ENCODE measurements at regions not wholly inside any gene's neighbourhood (a gene's known extent, or its start where the extent isn't known, plus 50 kb on each side); places are given as distances from the start of the nearest gene placed in this dataset.

GRCh38 chr5:21469523-21470101 is 1383.5 kb downstream of the CDH12 start:
- TF ChIP-seq RAD21 (IDR thresholded peaks at IDR 0.05; ENCODE audit: low read depth) = peak; percentile 51

GRCh38 chr5:21452449-21452848 is 1400.7 kb downstream of the CDH12 start:
- no peak for TF ChIP-seq YY1 (IDR thresholded peaks at IDR 0.05; ENCODE audit: low read depth)
- no peak for TF ChIP-seq EP300 (IDR thresholded peaks at IDR 0.05; ENCODE audit: borderline replicate concordance)
- no peak for TF ChIP-seq USF1 (IDR thresholded peaks at IDR 0.05)
- no peak for TF ChIP-seq TCF12 (IDR thresholded peaks at IDR 0.05; ENCODE audit: low read depth)
- 0 out of 2 replicates have a peak, but pooled peaks have one; percentile 11 for TF ChIP-seq CEBPB (IDR thresholded peaks at IDR 0.05)
- no peak for TF ChIP-seq CREB1 (IDR thresholded peaks at IDR 0.05; ENCODE audit: low read depth)
- TF ChIP-seq TEAD4 (IDR thresholded peaks at IDR 0.05) = no peak
- no peak for TF ChIP-seq RAD21 (IDR thresholded peaks at IDR 0.05; ENCODE audit: low read depth)

- TF ChIP-seq CEBPB (IDR thresholded peaks at IDR 0.05) (no peak), TEAD4 (IDR thresholded peaks at IDR 0.05) (no peak), CREB1 (IDR thresholded peaks at IDR 0.05; ENCODE audit: low read depth) (no peak), NFIC (IDR thresholded peaks at IDR 0.05) (no peak), EP300 (IDR thresholded peaks at IDR 0.05; ENCODE audit: borderline replicate concordance) (no peak), YY1 (IDR thresholded peaks at IDR 0.05; ENCODE audit: low read depth) (no peak), MAX (IDR thresholded peaks at IDR 0.05) (no peak), FOXM1 (IDR thresholded peaks at IDR 0.05; ENCODE audit: borderline replicate concordance, low read depth) (no peak), ZBTB7A (IDR thresholded peaks at IDR 0.05; ENCODE audit: low read depth) (no peak)
These were observed 1420.5 kb downstream of the CDH12 start for GRCh38 chr5:21432646-21433045.

- no peak for TF ChIP-seq FOXM1 (IDR thresholded peaks at IDR 0.05; ENCODE audit: borderline replicate concordance, low read depth)
- TF ChIP-seq CEBPB (IDR thresholded peaks at IDR 0.05) = no peak
- TF ChIP-seq YY1 (IDR thresholded peaks at IDR 0.05; ENCODE audit: low read depth) = no peak
- no peak for TF ChIP-seq TAF1 (IDR thresholded peaks at IDR 0.05; ENCODE audit: low read depth)
- no peak for TF ChIP-seq ZBTB7A (IDR thresholded peaks at IDR 0.05; ENCODE audit: low read depth)
- TF ChIP-seq MAX (IDR thresholded peaks at IDR 0.05) = no peak
- no peak for TF ChIP-seq REST (IDR thresholded peaks at IDR 0.05; ENCODE audit: low read depth)
- TF ChIP-seq EGR1 (IDR thresholded peaks at IDR 0.05) = no peak
- TF ChIP-seq TCF12 (IDR thresholded peaks at IDR 0.05; ENCODE audit: low read depth) = no peak
- no peak for TF ChIP-seq RAD21 (IDR thresholded peaks at IDR 0.05; ENCODE audit: low read depth)
- TF ChIP-seq EP300 (IDR thresholded peaks at IDR 0.05; ENCODE audit: borderline replicate concordance) = no peak
- no peak for TF ChIP-seq NFIC (IDR thresholded peaks at IDR 0.05)
- no peak for TF ChIP-seq USF1 (IDR thresholded peaks at IDR 0.05)
- TF ChIP-seq TEAD4 (IDR thresholded peaks at IDR 0.05) = no peak
- TF ChIP-seq CREB1 (IDR thresholded peaks at IDR 0.05; ENCODE audit: low read depth) = no peak
These were observed 1428.2 kb downstream of the CDH12 start for GRCh38 chr5:21424907-21425306.

- no peak for TF ChIP-seq MAX (IDR thresholded peaks at IDR 0.05)
- TF ChIP-seq CREB1 (IDR thresholded peaks at IDR 0.05; ENCODE audit: low read depth) = no peak
- no peak for TF ChIP-seq REST (IDR thresholded peaks at IDR 0.05; ENCODE audit: low read depth)
- TF ChIP-seq TEAD4 (IDR thresholded peaks at IDR 0.05) = no peak
- TF ChIP-seq TAF1 (IDR thresholded peaks at IDR 0.05; ENCODE audit: low read depth) = no peak
- no peak for TF ChIP-seq EGR1 (IDR thresholded peaks at IDR 0.05)
- no peak for TF ChIP-seq TCF12 (IDR thresholded peaks at IDR 0.05; ENCODE audit: low read depth)
- TF ChIP-seq ZBTB7A (IDR thresholded peaks at IDR 0.05; ENCODE audit: low read depth) = no peak
- TF ChIP-seq YY1 (IDR thresholded peaks at IDR 0.05; ENCODE audit: low read depth) = no peak
- TF ChIP-seq NFIC (IDR thresholded peaks at IDR 0.05) = no peak
- TF ChIP-seq FOXM1 (IDR thresholded peaks at IDR 0.05; ENCODE audit: borderline replicate concordance, low read depth) = no peak
- no peak for TF ChIP-seq CEBPB (IDR thresholded peaks at IDR 0.05)
- TF ChIP-seq EP300 (IDR thresholded peaks at IDR 0.05; ENCODE audit: borderline replicate concordance) = no peak
- no peak for TF ChIP-seq RAD21 (IDR thresholded peaks at IDR 0.05; ENCODE audit: low read depth)
- TF ChIP-seq USF1 (IDR thresholded peaks at IDR 0.05) = no peak
These were observed 1431.4 kb upstream of the CDH18 start for GRCh38 chr5:21419383-21419782.

Measured in Ishikawa (cell line).